GM12864 (cell line): ENCODE measurements at regions not wholly inside any gene's neighbourhood (a gene's known extent, or its start where the extent isn't known, plus 50 kb on each side); places are given as distances from the start of the nearest gene placed in this dataset.

Source experiments
- DNase-seq: peaks from one replicate; pipeline ENCODE4 v3.0.0-alpha.2; 2011; ENCODE audit warnings: low read depth
- H3K4me3 ChIP-seq: 2 replicates; pipeline ENCODE4 v1.5.1; 2011; ENCODE audit warnings: mild to moderate bottlenecking, low read depth, low read length, control low read depth
- TF ChIP-seq, protein P1 (sequence below): IDR thresholded peaks from 2 replicates; pipeline ENCODE4 v1.5.1; 2011; ENCODE audit warnings: low read depth, mild to moderate bottlenecking, moderate library complexity, low read length, control low read depth, inconsistent platforms; ENCODE audit errors: missing control alignments

GRCh38 chr11:20275987-20276965, 87.2 kb upstream of the HTATIP2 start:
- H3K4me3 ChIP-seq, result no peak overlapping the region
- DNase-seq, result no peak
- TF ChIP-seq, protein P1, sequence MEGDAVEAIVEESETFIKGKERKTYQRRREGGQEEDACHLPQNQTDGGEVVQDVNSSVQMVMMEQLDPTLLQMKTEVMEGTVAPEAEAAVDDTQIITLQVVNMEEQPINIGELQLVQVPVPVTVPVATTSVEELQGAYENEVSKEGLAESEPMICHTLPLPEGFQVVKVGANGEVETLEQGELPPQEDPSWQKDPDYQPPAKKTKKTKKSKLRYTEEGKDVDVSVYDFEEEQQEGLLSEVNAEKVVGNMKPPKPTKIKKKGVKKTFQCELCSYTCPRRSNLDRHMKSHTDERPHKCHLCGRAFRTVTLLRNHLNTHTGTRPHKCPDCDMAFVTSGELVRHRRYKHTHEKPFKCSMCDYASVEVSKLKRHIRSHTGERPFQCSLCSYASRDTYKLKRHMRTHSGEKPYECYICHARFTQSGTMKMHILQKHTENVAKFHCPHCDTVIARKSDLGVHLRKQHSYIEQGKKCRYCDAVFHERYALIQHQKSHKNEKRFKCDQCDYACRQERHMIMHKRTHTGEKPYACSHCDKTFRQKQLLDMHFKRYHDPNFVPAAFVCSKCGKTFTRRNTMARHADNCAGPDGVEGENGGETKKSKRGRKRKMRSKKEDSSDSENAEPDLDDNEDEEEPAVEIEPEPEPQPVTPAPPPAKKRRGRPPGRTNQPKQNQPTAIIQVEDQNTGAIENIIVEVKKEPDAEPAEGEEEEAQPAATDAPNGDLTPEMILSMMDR, result no peak

GRCh38 chr11:20274031-20274430, 89.5 kb upstream of the HTATIP2 start:
- no peak overlapping the region for H3K4me3 ChIP-seq
- DNase-seq, result no peak
- TF ChIP-seq, protein P1, result no peak

- no peak overlapping the region for H3K4me3 ChIP-seq
- DNase-seq, result no peak
- TF ChIP-seq, protein P1, result no peak
These were observed 101.3 kb upstream of the DBX1 start for GRCh38 chr11:20261526-20261925.

GRCh38 chr11:20260307-20260706, 100.0 kb upstream of the DBX1 start:
- TF ChIP-seq, protein P1, result no peak
- no peak overlapping the region for H3K4me3 ChIP-seq
- no peak for DNase-seq

DNA sequence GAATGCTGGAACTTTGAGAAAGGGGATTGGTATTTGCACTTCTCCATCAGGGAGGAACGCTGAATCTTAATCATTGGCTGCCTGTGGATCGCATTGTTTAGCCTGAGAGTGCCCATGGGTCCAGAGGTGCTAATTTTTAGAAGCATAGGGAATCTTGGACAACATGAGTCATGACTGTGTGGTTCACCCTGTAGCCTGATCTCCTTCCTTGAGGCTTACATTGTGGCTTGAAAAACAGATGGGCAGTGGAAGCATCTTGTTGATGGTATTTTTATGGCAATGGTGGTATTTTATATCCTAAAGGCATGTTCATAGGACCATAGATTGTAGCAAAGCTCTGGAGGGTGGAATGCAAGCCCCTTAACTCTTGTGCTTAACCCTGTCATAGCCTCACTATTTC, 99.2 kb upstream of the DBX1 start:
- DNase-seq, result no peak
- H3K4me3 ChIP-seq, result no peak overlapping the region
- TF ChIP-seq, protein P1, result no peak

- DNase-seq, result no peak
- H3K4me3 ChIP-seq, result no peak overlapping the region
- TF ChIP-seq, protein P1, result no peak
These were observed 98.2 kb upstream of the DBX1 start for GRCh38 chr11:20258376-20258895.
